ENCODE measurements at regions not wholly inside any gene's neighbourhood (a gene's known extent, or its start where the extent isn't known, plus 50 kb on each side); places are given as distances from the start of the nearest gene placed in this dataset.

GRCh38 chr1:61602663-61603062 lies 122.3 kb downstream of the TM2D1 start:
- TF ChIP-seq SMC3 (IDR thresholded peaks at IDR 0.05; ENCODE audit: low read depth, low read length) = no peak
- TF ChIP-seq CTCF (IDR thresholded peaks at IDR 0.05) = no peak
- TF ChIP-seq RAD21 (IDR thresholded peaks at IDR 0.05; ENCODE audit: low read length) = no peak
- TF ChIP-seq JUND (IDR thresholded peaks at IDR 0.05) = no peak
- TF ChIP-seq ELF1 (IDR thresholded peaks at IDR 0.05) = no peak
- TF ChIP-seq, protein P1, sequence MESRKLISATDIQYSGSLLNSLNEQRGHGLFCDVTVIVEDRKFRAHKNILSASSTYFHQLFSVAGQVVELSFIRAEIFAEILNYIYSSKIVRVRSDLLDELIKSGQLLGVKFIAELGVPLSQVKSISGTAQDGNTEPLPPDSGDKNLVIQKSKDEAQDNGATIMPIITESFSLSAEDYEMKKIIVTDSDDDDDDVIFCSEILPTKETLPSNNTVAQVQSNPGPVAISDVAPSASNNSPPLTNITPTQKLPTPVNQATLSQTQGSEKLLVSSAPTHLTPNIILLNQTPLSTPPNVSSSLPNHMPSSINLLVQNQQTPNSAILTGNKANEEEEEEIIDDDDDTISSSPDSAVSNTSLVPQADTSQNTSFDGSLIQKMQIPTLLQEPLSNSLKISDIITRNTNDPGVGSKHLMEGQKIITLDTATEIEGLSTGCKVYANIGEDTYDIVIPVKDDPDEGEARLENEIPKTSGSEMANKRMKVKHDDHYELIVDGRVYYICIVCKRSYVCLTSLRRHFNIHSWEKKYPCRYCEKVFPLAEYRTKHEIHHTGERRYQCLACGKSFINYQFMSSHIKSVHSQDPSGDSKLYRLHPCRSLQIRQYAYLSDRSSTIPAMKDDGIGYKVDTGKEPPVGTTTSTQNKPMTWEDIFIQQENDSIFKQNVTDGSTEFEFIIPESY (IDR thresholded peaks at IDR 0.05; ENCODE audit: borderline replicate concordance, low read depth) = no peak
